Left renal cortex interstitium (tissue), 4 donors: ENCODE measurements at regions not wholly inside any gene's neighbourhood (a gene's known extent, or its start where the extent isn't known, plus 50 kb on each side); places are given as distances from the start of the nearest gene placed in this dataset.
"Not testable (repeated sequence)": the region's sequence is repeated elsewhere in the genome, so short reads cannot be mapped to it uniquely, and the experiment has no call there.

Experiments used
- DNase-seq, 4 donors: peaks; one replicate each; pipeline ENCODE4 v3.0.0-alpha.2; 2013; ENCODE audit warnings: low read depth in 4 of 4, low spot score in 2 of 4, missing footprints in 1 of 4

GRCh38 chr3:72275331-72275751 is 490.4 kb upstream of the PROK2 start:
- no peak for DNase-seq

GRCh38 chr3:72274493-72275330 is 489.8 kb upstream of the PROK2 start:
- no peak for DNase-seq

DNA sequence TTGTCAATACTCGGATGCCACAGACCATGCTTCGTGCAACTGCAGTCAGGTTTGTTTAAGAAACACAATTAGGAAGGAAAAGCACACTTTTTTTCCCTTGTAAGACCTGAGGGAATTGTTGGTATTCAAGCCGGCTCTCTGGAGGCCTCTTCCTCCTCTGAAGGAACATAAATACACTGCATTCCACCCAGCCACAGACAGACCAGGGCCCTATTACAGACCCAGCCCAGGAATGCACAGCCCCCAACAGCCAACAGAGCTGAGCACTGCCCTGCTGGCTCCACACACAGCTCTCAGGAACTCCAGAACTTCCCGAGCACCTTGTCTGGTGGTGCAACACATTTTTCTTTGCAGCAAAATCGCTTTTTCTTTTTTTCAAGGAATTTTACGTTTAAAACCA is 488.7 kb upstream of the PROK2 start:
- no peak for DNase-seq

- no peak for DNase-seq
Measured at GRCh38 chr3:72272356-72272755, 487.4 kb upstream of the PROK2 start.

GRCh38 chr3:72271923-72272322 is 487.0 kb upstream of the PROK2 start:
- DNase-seq: no peak

DNA sequence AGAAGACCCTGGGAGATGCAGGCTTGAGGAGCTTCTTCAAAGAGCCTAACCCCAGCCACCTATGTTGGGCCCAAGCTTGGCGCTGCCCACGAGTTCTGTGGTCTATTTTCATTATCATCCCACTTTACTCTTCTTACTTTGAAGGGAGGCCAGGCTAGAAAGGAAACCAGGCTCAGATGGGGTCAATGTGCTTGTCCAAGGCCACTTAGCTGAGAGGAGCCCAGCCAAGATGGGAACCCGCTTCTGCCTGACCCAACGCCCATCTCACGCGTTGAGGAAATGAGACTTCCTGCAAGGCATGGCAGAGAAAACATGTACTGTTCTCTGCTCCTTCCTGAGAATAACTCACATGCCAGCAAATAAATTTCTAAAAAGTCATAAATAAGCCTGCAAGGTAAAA is 486.3 kb upstream of the PROK2 start:
- no peak for DNase-seq

DNA sequence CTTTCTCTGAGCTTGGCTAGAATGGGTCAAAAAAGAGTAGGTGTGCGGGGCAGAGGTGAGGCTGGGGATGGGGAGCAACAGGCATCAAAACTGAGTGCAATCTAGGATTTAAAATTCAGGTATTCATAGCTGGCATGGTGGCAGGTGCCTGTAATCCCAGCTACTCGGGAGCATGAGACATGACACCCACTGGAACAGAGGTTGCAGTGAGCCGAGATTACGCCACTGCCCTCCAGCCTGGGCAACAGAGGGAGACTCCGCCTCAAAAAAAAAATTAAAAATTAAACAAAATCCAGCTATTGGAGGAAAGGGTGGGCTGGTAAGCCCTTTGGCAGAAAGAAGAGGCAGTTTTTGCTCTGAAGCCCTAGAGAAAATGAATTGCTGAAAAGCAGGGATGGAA is 485.8 kb upstream of the PROK2 start:
- no peak for DNase-seq

GRCh38 chr3:72270072-72270681 is 485.2 kb upstream of the PROK2 start:
- no peak for DNase-seq

DNA sequence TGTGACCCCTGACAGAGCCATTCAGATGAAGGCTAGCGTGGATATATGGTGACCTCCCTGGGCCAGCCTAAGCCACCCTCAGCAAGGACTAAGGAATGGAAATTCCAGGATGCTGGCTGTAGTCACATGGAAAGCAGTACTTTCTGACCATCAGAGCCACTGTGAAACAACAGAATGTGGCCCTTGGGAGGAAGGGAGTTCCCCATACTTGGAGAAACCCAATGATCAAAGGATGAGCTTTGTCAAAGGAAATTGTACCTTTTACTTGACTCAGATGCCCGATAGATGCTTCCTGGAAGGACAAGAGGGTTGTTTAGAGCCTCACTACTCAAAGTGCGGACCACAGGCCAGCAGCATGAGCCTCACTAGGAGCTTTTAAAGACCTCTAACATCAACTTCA is 484.5 kb upstream of the PROK2 start:
- DNase-seq: no peak

GRCh38 chr3:72266921-72267524 is 482.1 kb upstream of the PROK2 start:
- not testable (repeated sequence) for DNase-seq

DNA sequence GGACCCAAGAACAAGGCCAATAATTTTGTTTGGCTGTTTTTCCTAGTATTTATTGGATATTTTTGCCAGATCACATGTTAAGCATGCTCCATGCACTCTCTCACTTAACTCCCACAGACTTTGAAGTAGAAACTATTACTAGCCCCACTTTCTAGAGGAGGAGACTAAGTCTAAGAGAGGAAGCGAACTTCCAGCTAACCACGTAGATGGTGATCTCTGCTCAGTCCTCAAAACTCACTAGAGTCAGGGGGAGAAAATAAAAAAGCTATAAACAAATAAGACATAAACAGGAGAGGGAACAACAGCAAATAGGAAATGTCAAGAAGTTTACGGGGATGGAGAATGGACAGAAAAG is 481.0 kb upstream of the PROK2 start:
- DNase-seq: no peak

GRCh38 chr3:72265256-72266015 is 480.5 kb upstream of the PROK2 start:
- DNase-seq: no peak

GRCh38 chr3:72263223-72263990 is 478.5 kb upstream of the PROK2 start:
- DNase-seq: no peak

DNA sequence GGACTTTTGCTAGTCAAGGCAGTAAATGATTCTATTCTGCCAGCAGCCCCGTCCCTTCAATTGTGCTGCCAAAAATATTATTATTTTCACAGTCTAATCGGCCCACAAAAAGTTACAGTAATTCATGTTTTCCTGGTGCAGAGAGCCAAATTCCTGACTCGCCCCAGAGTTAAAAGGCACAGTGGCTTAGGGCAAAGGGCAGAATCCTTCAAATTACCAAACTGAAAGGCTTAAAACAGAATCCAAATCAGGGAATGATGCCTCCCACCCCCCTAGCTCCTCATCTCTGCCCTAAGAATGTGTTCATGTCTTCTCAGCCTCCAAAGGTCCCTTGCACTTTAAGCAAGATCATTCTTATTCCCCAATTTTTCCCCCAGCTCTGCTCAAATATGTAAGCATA is 477.8 kb upstream of the PROK2 start:
- no peak for DNase-seq

- DNase-seq: no peak
Measured at GRCh38 chr3:72261566-72262564, 476.9 kb upstream of the PROK2 start.

GRCh38 chr3:72260588-72260910 is 475.6 kb upstream of the PROK2 start:
- no peak for DNase-seq

DNA sequence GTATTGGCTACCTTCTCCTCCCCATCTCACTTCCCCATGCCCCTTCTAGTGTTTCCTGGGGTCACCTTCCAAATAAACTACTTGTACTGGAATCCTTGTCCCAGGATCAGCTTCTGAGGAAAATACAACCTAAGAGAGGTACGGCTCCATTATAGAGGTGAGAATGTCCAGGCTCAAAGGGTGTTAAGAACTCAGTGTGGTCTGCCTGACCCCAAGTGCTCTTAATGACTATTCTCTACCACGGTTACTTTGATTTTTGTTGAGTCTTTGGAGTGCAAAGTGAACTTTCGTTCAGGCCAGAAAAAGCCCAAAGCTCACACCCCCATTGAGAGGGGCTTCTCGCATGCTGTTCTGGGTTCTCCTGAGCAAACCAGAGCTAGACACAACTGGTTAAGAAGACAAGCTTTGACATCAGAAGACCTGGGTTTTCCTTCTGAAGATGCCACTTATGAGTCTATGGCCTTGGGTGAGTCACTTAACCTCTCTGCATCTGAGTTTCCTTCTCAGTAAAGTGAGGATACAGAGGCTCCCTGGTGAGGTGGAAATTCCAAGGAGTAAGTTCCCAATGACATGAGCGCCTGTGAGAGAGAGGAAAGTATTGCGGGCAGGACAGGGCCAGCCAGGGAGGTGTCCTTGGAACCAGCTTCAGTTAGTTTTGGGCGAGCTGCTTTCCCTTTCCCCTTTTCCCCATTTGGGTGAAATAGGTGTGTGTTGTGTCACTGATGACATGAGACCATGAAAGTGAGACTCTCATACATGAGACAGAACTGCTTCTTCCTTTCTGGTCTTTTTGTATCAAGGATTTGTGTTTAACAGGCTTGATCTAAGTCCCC is 475.0 kb upstream of the PROK2 start:
- DNase-seq: no peak

- no peak for DNase-seq
Measured at GRCh38 chr3:72258361-72259141, 473.6 kb upstream of the PROK2 start.
